ENCODE measurements at regions not wholly inside any gene's neighbourhood (a gene's known extent, or its start where the extent isn't known, plus 50 kb on each side); places are given as distances from the start of the nearest gene placed in this dataset.

DNA sequence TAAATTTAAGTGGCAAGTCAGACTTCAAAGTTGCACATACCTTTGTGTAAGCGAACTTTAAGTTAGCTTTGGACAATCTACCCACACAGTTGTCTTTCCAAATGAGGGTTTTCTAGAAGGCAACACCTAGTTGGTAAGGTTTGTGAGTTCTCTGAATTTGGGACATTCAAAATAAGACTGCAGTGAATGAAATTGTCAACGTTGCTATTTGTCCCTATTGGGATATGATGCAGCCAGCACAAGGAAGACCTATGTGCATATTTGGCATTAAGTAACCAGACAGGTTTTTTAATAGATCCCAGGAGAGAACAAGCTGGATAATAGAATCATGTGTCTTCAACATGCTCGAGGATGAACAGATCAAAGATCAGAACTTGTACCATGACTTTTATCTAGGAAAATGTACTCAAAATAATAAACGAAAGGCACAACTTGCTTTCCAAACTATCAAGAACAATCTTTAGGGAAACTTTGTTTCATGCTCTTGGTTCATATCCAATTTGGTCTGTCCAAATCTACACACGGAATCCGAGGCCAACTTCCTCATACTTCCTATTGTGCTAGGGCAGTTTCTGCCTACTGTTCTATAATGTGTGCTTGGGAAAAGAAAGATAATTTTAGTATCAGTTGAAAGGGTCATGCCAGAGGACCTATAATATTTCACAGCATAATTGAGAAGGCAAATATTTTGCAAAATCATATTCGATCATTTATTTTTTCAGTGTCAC is 284.2 kb upstream of the SOX5 start:
- no peaks in the 10 kb centered on the region for H3K4me1 Mint-ChIP-seq (ENCODE audit: low read depth)
- no peak overlapping the region for H3K27ac Mint-ChIP-seq
- CTCF ChIA-PET = no interaction called here
- POLR2A ChIA-PET = no interaction called here
- H3K36me3 Mint-ChIP-seq (ENCODE audit: low read depth) = no peaks in the 10 kb centered on the region
- DNase-seq = no peak
- H3K9me3 Mint-ChIP-seq = peaks cover 2% of the 10 kb centered on the region
- no peak for ATAC-seq
- no peak overlapping the region for H3K4me3 Mint-ChIP-seq
- TF ChIP-seq, protein P1, sequence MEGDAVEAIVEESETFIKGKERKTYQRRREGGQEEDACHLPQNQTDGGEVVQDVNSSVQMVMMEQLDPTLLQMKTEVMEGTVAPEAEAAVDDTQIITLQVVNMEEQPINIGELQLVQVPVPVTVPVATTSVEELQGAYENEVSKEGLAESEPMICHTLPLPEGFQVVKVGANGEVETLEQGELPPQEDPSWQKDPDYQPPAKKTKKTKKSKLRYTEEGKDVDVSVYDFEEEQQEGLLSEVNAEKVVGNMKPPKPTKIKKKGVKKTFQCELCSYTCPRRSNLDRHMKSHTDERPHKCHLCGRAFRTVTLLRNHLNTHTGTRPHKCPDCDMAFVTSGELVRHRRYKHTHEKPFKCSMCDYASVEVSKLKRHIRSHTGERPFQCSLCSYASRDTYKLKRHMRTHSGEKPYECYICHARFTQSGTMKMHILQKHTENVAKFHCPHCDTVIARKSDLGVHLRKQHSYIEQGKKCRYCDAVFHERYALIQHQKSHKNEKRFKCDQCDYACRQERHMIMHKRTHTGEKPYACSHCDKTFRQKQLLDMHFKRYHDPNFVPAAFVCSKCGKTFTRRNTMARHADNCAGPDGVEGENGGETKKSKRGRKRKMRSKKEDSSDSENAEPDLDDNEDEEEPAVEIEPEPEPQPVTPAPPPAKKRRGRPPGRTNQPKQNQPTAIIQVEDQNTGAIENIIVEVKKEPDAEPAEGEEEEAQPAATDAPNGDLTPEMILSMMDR (IDR thresholded peaks at IDR 0.05) = no peak
- H3K27me3 Mint-ChIP-seq = no peaks in the 10 kb centered on the region
- intact Hi-C loops (cut with micrococcal nuclease) = no loop called here

DNA sequence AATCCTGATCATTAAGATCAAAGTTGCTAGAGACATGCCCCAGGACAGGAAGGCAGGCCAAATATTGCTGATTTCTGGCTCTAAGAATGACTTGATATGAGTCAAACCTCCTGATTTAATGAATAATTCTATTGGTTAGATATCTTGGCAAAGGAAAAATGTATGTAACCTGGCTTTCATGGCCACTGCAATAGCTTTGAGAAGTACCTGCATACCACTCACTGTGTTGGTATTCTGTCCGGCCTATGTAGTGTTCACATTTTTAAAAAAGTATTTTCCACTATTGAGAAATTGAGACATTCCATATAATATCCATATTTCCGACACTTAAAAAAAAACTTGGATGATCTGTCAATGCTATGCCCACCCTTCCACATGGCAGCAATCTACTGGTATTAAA is 283.1 kb upstream of the SOX5 start:
- Mint-ChIP-seq H3K4me1 (ENCODE audit: low read depth) (no peaks in the 10 kb centered on the region), H3K27ac (no peak overlapping the region), H3K27me3 (no peaks in the 10 kb centered on the region), H3K36me3 (ENCODE audit: low read depth) (no peaks in the 10 kb centered on the region), H3K4me3 (no peak overlapping the region), H3K9me3 (peaks cover 2% of the 10 kb centered on the region)
- TF ChIP-seq, protein P1 (IDR thresholded peaks at IDR 0.05) = no peak
- CTCF ChIA-PET = no interaction called here
- DNase-seq (no peak), ATAC-seq (no peak)
- intact Hi-C loops (cut with micrococcal nuclease) = no loop called here
- POLR2A ChIA-PET = no interaction called here

GRCh38 chr12:24231298-24231697 is 281.8 kb upstream of the SOX5 start:
- Mint-ChIP-seq H3K27ac (no peak overlapping the region), H3K4me3 (no peak overlapping the region), H3K9me3 (peaks cover 2% of the 10 kb centered on the region), H3K27me3 (no peaks in the 10 kb centered on the region), H3K4me1 (ENCODE audit: low read depth) (no peaks in the 10 kb centered on the region), H3K36me3 (ENCODE audit: low read depth) (no peaks in the 10 kb centered on the region)
- ChIA-PET POLR2A (no interaction called here), CTCF (no interaction called here)
- DNase-seq = no peak
- intact Hi-C loops (cut with micrococcal nuclease) = no loop called here
- TF ChIP-seq, protein P1 (IDR thresholded peaks at IDR 0.05) = no peak
- no peak for ATAC-seq

GRCh38 chr12:24230061-24230701 is 280.7 kb upstream of the SOX5 start:
- Mint-ChIP-seq H3K36me3 (ENCODE audit: low read depth) (no peaks in the 10 kb centered on the region), H3K27ac (no peak overlapping the region), H3K4me3 (no peak overlapping the region), H3K9me3 (peaks cover 2% of the 10 kb centered on the region), H3K27me3 (no peaks in the 10 kb centered on the region), H3K4me1 (ENCODE audit: low read depth) (no peaks in the 10 kb centered on the region)
- ChIA-PET CTCF (no interaction called here), POLR2A (interaction anchor here (0.7 kb wide), 1 partner anchor 15 kb away, joined by 3 read pairs; no protein-coding TSS in a partner anchor)
- ATAC-seq (no peak), DNase-seq (no peak)
- intact Hi-C loops (cut with micrococcal nuclease) = no loop called here
- TF ChIP-seq, protein P1 (IDR thresholded peaks at IDR 0.05) = no peak

GRCh38 chr12:24229031-24229700 is 279.7 kb upstream of the SOX5 start:
- ChIA-PET POLR2A (no interaction called here), CTCF (no interaction called here)
- Mint-ChIP-seq H3K27me3 (no peaks in the 10 kb centered on the region), H3K4me3 (no peak overlapping the region), H3K9me3 (peaks cover 2% of the 10 kb centered on the region), H3K27ac (no peak overlapping the region), H3K4me1 (ENCODE audit: low read depth) (no peaks in the 10 kb centered on the region), H3K36me3 (ENCODE audit: low read depth) (no peaks in the 10 kb centered on the region)
- DNase-seq = no peak
- intact Hi-C loops (cut with micrococcal nuclease) = no loop called here
- no peak for ATAC-seq
- TF ChIP-seq, protein P1 (IDR thresholded peaks at IDR 0.05) = no peak
